K562 (cell line): ENCODE measurements at regions not wholly inside any gene's neighbourhood (a gene's known extent, or its start where the extent isn't known, plus 50 kb on each side); places are given as distances from the start of the nearest gene placed in this dataset.

ENCODE experiments used
- ATAC-seq: fragments of 200-7000 bp; cut with Tn5 transposase; 3 replicates; pipeline ENCODE4 v1.9.1; 2020; ENCODE audit warnings: moderate library complexity
- BruUV-seq: library from RNA; stranded (reverse); fragments of 400-500 nt; replicated peaks from 2 replicates; lab custom pipeline; 2021; lab: Mats Ljungman, UMichigan
- CTCF ChIA-PET: fragments of 300-600 bp; formaldehyde crosslinking; extraction: SDS; loops from one replicate; lab custom pipeline; 2021; ENCODE audit warnings: low intra/inter-chr PET ratio; lab: Yijun Ruan, JAX
- POLR2A ChIA-PET: fragments of 300-600, 350-650 bp; sonication (Branson Sonifier 250); formaldehyde crosslinking; extraction: SDS; loops from one replicate; lab custom pipeline; 2021; ENCODE audit warnings: antibody characterized with exemption, inconsistent platforms; lab: Yijun Ruan, JAX
- DNase-seq, 4 experiments: peaks; one replicate each; pipeline versions ENCODE4 v3.0.0 to v3.0.0-alpha.2; 2011 to 2018; ENCODE audit warnings: low spot score in 3 of 4, mixed read lengths in 3 of 4; ENCODE audit errors: extremely low read depth in 1 of 4
- FAIRE-seq: peaks from 2 replicates; lab custom pipeline; 2011; peaks lifted over from hg19 to GRCh38; lab: Jason Lieb, UNC
- H2AFZ ChIP-seq: 2 replicates; pipeline ENCODE4 v1.6.0; 2011; ENCODE audit warnings: low read depth, low read length, control low read depth, inconsistent platforms
- H3K27ac ChIP-seq: fragments of 200-600 bp; 3 replicates; pipeline ENCODE4 v1.8.0; 2011; ENCODE audit warnings: low read depth, mild to moderate bottlenecking, control low read depth, inconsistent platforms, low read length, moderate library complexity, mixed read lengths; ENCODE audit errors: extremely low read depth
- H3K27me3 ChIP-seq, 2 experiments: fragments of 300-600 bp in 1 of 2; 2 replicates in 1 of 2; 3 replicates in 1 of 2; pipeline versions ENCODE4 v1.6.0 to v1.8.0; 2011; ENCODE audit warnings: inconsistent platforms in 2 of 2, low read length in 2 of 2, mild to moderate bottlenecking in 1 of 2, mixed read lengths in 1 of 2, moderate library complexity in 1 of 2; ENCODE audit not compliant: control insufficient read depth in 2 of 2, insufficient read depth in 2 of 2
- H3K36me3 ChIP-seq: fragments of 300-600 bp; 3 replicates; pipeline ENCODE4 v1.8.0; 2011; ENCODE audit warnings: mild to moderate bottlenecking, low read length, inconsistent platforms; ENCODE audit not compliant: control insufficient read depth, insufficient read depth
- H3K4me1 ChIP-seq, 2 experiments: fragments of 200-600 bp in 1 of 2; replicated peaks in 1 of 2; 2 replicates in 1 of 2; 3 replicates in 1 of 2; pipeline versions ENCODE4 v1.5.1 to v1.8.0; 2011; ENCODE audit warnings: inconsistent platforms in 2 of 2, low read length in 2 of 2, mild to moderate bottlenecking in 1 of 2, mixed read lengths in 1 of 2, moderate library complexity in 1 of 2; ENCODE audit not compliant: control insufficient read depth in 2 of 2, insufficient read depth in 2 of 2
- H3K4me2 ChIP-seq: 2 replicates; pipeline ENCODE4 v1.6.1; 2011; ENCODE audit warnings: low read length, control low read depth, inconsistent platforms, mixed read lengths; ENCODE audit not compliant: insufficient read depth
- H3K4me3 ChIP-seq: fragments of 200-600 bp; sonication (generic), shearing (Covaris generic); 2 replicates; pipeline ENCODE4 v1.5.1; 2016; ENCODE audit warnings: control low read depth, inconsistent platforms
- H3K79me2 ChIP-seq: fragments of 200-600 bp; 3 replicates; pipeline ENCODE4 v1.8.0; 2011; ENCODE audit warnings: low read length, inconsistent platforms; ENCODE audit not compliant: control insufficient read depth, insufficient read depth
- H3K9ac ChIP-seq, 2 experiments: 2 replicates each; pipeline versions ENCODE4 v1.6.0 to v1.6.1; 2011; ENCODE audit warnings: low read depth in 2 of 2, low read length in 2 of 2, control low read depth in 1 of 2, inconsistent platforms in 1 of 2, mild to moderate bottlenecking in 1 of 2, mixed read lengths in 1 of 2; ENCODE audit not compliant: insufficient read depth in 1 of 2
- H3K9me1 ChIP-seq: one replicate; pipeline ENCODE4 v1.6.0; 2011; ENCODE audit warnings: inconsistent platforms, mild to moderate bottlenecking, low read length, moderate library complexity; ENCODE audit not compliant: control insufficient read depth, insufficient read depth
- H3K9me3 ChIP-seq: replicated peaks from 2 replicates; pipeline ENCODE4 v1.5.1; 2011; ENCODE audit warnings: low read depth, low read length, inconsistent platforms; ENCODE audit not compliant: control insufficient read depth, insufficient read depth
- H4K20me1 ChIP-seq: replicated peaks from 2 replicates; pipeline ENCODE4 v1.6.1; 2011; ENCODE audit warnings: low read length, inconsistent platforms, mixed read lengths; ENCODE audit not compliant: control insufficient read depth, insufficient read depth
- BCL6 ChIP-seq: fragments of 250-450 bp; sonication (Bioruptor Pico); IDR thresholded peaks from 2 replicates; pipeline ENCODE4 v1.4.0; 2020
- CC2D1A ChIP-seq: fragments of 450-650 bp; IDR thresholded peaks from 2 replicates; pipeline ENCODE4 v1.6.1; 2017; ENCODE audit warnings: mild to moderate bottlenecking
- DNMT1 ChIP-seq: fragments of 450-650 bp; IDR thresholded peaks from 2 replicates; pipeline ENCODE4 v1.6.1; 2016; ENCODE audit warnings: antibody characterized with exemption, mild to moderate bottlenecking
- ELF4 ChIP-seq: fragments of 450-650 bp; formaldehyde crosslinking; IDR thresholded peaks from 2 replicates; pipeline ENCODE4 v1.4.0; 2022; ENCODE audit warnings: missing genetic modification characterization
- ILF3 ChIP-seq: fragments of 450-650 bp; IDR thresholded peaks from 2 replicates; pipeline ENCODE4 v1.6.1; 2018; ENCODE audit warnings: antibody characterized with exemption, mild to moderate bottlenecking, moderate library complexity, borderline replicate concordance
- KHSRP ChIP-seq: fragments of 450-650 bp; IDR thresholded peaks from 2 replicates; pipeline ENCODE4 v1.6.1; 2017
- L3MBTL2 ChIP-seq: fragments of 450-650 bp; IDR thresholded peaks from 2 replicates; pipeline ENCODE4 v1.6.1; 2016; ENCODE audit warnings: mild to moderate bottlenecking, moderate library complexity
- MTA1 ChIP-seq: fragments of 450-650 bp; IDR thresholded peaks from 2 replicates; pipeline ENCODE4 v1.6.1; 2017; ENCODE audit warnings: borderline replicate concordance
- NEUROD1 ChIP-seq: fragments of 150-350 bp; IDR thresholded peaks from 2 replicates; pipeline ENCODE4 v1.6.1; 2014; ENCODE audit warnings: borderline replicate concordance, low read length, low read depth; ENCODE audit not compliant: partially characterized antibody
- NR4A1 ChIP-seq, 2 experiments: fragments of 250-450 bp in 1 of 2; fragments of 450-650 bp in 1 of 2; sonication (Bioruptor Pico) in 1 of 2; IDR thresholded peaks; 2 replicates each; pipeline versions ENCODE4 v1.4.0 to v1.6.1; 2016 to 2020; ENCODE audit warnings: mild to moderate bottlenecking in 2 of 2, missing compliant biosample characterization in 1 of 2, missing genetic modification characterization in 1 of 2, moderate library complexity in 1 of 2
- POLR2A ChIP-seq: fragments of 450-650 bp; conservative IDR thresholded peaks from 2 replicates; pipeline ENCODE4 v1.6.1; 2016
- PURB ChIP-seq: sonication (generic); formaldehyde crosslinking; IDR thresholded peaks from 2 replicates; pipeline ENCODE4 v1.9.0; 2021; ENCODE audit warnings: low read depth, mild to moderate bottlenecking, missing genetic modification reagents
- RBM25 ChIP-seq: fragments of 200-400 bp; formaldehyde crosslinking; IDR thresholded peaks from 2 replicates; pipeline ENCODE4 v1.6.1; 2018; ENCODE audit warnings: low read length, low read depth, moderate library complexity; ENCODE audit not compliant: severe bottlenecking
- RCOR1 ChIP-seq, 2 experiments: IDR thresholded peaks; 2 replicates each; pipeline ENCODE4 v1.6.1; 2012; ENCODE audit warnings: low read depth in 2 of 2, low read length in 2 of 2, borderline replicate concordance in 1 of 2, improper control_type of control experiment in 1 of 2
- SAFB ChIP-seq: fragments of 200-400 bp; formaldehyde crosslinking; IDR thresholded peaks from 2 replicates; pipeline ENCODE4 v1.6.1; 2017; ENCODE audit warnings: low read depth, low read length, borderline replicate concordance
- SOX6 ChIP-seq: fragments of 450-650 bp; IDR thresholded peaks from 2 replicates; pipeline ENCODE4 v1.6.1; 2014; ENCODE audit warnings: mild to moderate bottlenecking
- STAG1 ChIP-seq: sonication (generic); formaldehyde crosslinking; IDR thresholded peaks from 2 replicates; pipeline ENCODE4 v1.5.0; 2020; ENCODE audit warnings: missing genetic modification reagents, borderline replicate concordance
- TCFL5 ChIP-seq: fragments of 250-450 bp; sonication (Bioruptor Pico); conservative IDR thresholded peaks from 2 replicates; pipeline ENCODE4 v1.6.1; 2021; ENCODE audit warnings: mild to moderate bottlenecking, moderate library complexity, matching md5 sums
- ZNF232 ChIP-seq: sonication (generic); formaldehyde crosslinking; IDR thresholded peaks from 2 replicates; pipeline ENCODE4 v1.8.0; 2022; ENCODE audit warnings: mild to moderate bottlenecking, missing genetic modification reagents
- ZNF785 ChIP-seq: fragments of 250-450 bp; sonication (Bioruptor Pico); IDR thresholded peaks from 2 replicates; pipeline ENCODE4 v1.4.0; 2020; ENCODE audit warnings: mild to moderate bottlenecking
- ZNF79 ChIP-seq: fragments of 250-450 bp; sonication (Bioruptor Pico); IDR thresholded peaks from 2 replicates; pipeline ENCODE4 v1.4.0; 2020; ENCODE audit warnings: low read depth, mild to moderate bottlenecking, moderate library complexity
- WGBS: fragments of 100-300 bp; shearing (Covaris generic); methylation state at CpG from one replicate; pipeline ENCODE4 v1.1.6; 2016; ENCODE audit warnings: low coverage, mixed read lengths; ENCODE audit not compliant: insufficient coverage; ENCODE audit errors: missing lambda C conversion rate; 5-methylcytosine and 5-hydroxymethylcytosine counted together
- in situ Hi-C: fragments of 300-500 bp; cut with MboI; formaldehyde crosslinking; loops from 4 replicates; pipeline ENCODE4 v1.15.0; 2018; ENCODE audit warnings: inconsistent platforms, mixed read lengths
- intact Hi-C: fragments of 100-400 bp; cut with micrococcal nuclease; formaldehyde crosslinking; loops from 2 replicates; pipeline ENCODE4 v1.14.2; 2022
- TF ChIP-seq, protein P1 (sequence below): fragments of 250-450 bp; sonication (Bioruptor Pico); IDR thresholded peaks from 2 replicates; pipeline ENCODE4 v1.8.0; 2021; ENCODE audit warnings: moderate library complexity, mild to moderate bottlenecking, inconsistent platforms
- TF ChIP-seq, protein P2 (sequence below): fragments of 450-650 bp; IDR thresholded peaks from 2 replicates; pipeline ENCODE4 v1.6.1; 2016; ENCODE audit warnings: low read depth, mild to moderate bottlenecking, moderate library complexity

DNA sequence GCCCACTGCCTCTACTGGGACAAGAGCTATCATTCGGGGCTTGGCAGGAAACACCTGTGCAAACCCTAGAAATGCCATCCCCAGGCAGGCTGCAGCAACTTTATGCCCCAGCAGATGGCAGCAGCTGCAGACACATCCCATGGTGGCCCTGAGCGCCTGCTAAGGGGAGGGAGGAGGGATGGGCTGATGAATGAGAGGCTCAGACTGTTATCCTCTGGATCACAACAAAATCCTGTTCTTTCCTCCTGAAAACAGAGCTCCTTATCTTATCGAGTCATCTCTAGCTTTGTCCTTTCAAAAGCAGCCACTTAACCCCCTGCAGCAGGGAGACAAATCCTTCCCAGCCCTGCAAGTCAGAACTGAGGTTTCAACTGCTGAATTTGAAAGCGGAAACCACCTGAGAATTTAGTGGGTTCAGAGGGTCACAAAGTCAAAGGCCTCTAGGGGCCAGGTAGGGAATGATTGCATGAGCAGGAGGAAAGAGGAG lies 90.6 kb upstream of the PROK2 start:
- DNase-seq (peak; percentile 61 to 70 (median 64)), ATAC-seq (peak; percentile 96), FAIRE-seq (peak; percentile 88)
- Histone ChIP-seq H3K4me2 (no peak overlapping the region), H3K79me2 (no peaks in the 10 kb centered on the region), H3K4me3 (no peak overlapping the region), H3K9me1 (no peaks in the 10 kb centered on the region), H3K27ac (no peak overlapping the region), H3K9ac (no peak overlapping the region), H3K27me3 (peaks cover 0 to 2% of the 10 kb centered on the region in 2 experiments; a peak in 1 of 5 replicates), H2AFZ (no peak overlapping the region), H3K4me1 (no peaks in the 10 kb centered on the region), H4K20me1 (no peaks in the 10 kb centered on the region), H3K36me3 (no peaks in the 10 kb centered on the region), H3K9me3 (no peaks in the 10 kb centered on the region)
- in situ Hi-C loops, result loop anchor here (10.0 kb wide), 1 partner anchor 219 kb away; no protein-coding TSS in a partner anchor
- intact Hi-C loops, result loop anchor here (1.0 to 10.0 kb wide), 5 partner anchors 57 to 939 kb away; no protein-coding TSS in a partner anchor
- POLR2A ChIA-PET, result interaction anchor here (0.7 kb wide), 1 partner anchor 129 kb away, joined by 3 read pairs; no protein-coding TSS in a partner anchor
- 19% methylated on average over 4 of the region's 4 CpGs for WGBS
- CTCF ChIA-PET, result interaction anchor here (0.6 to 0.9 kb wide), 5 partner anchors 15 to 1059 kb away, joined by 3 to 4 read pairs (median 3); no protein-coding TSS in a partner anchor
- no TSS peak for BruUV-seq
- TF ChIP-seq SAFB, result no peak
- TF ChIP-seq MTA1, result peak; percentile 18; the same call in 1 of the 2 replicates
- peak; percentile 90; the same call in 1 of the 2 replicates for TF ChIP-seq STAG1
- TF ChIP-seq L3MBTL2, result 0 out of 2 replicates have a peak, but pooled peaks have one; percentile 11
- TF ChIP-seq, protein P1, sequence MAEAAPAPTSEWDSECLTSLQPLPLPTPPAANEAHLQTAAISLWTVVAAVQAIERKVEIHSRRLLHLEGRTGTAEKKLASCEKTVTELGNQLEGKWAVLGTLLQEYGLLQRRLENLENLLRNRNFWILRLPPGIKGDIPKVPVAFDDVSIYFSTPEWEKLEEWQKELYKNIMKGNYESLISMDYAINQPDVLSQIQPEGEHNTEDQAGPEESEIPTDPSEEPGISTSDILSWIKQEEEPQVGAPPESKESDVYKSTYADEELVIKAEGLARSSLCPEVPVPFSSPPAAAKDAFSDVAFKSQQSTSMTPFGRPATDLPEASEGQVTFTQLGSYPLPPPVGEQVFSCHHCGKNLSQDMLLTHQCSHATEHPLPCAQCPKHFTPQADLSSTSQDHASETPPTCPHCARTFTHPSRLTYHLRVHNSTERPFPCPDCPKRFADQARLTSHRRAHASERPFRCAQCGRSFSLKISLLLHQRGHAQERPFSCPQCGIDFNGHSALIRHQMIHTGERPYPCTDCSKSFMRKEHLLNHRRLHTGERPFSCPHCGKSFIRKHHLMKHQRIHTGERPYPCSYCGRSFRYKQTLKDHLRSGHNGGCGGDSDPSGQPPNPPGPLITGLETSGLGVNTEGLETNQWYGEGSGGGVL (CRISPR knock-in tag), result no peak
- no peak for TF ChIP-seq NR4A1 (CRISPR knock-in tag; IDR thresholded peaks at IDR 0.05)
- no peak for TF ChIP-seq NR4A1 (tag; IDR thresholded peaks at IDR 0.05)
- TF ChIP-seq ZNF232, result no peak
- TF ChIP-seq BCL6 (CRISPR knock-in tag), result no peak
- TF ChIP-seq SOX6, result peak; percentile 88
- TF ChIP-seq ZNF785, result no peak
- TF ChIP-seq PURB (CRISPR knock-in tag), result no peak
- no peak for TF ChIP-seq TCFL5 (CRISPR knock-in tag)
- TF ChIP-seq, protein P2, sequence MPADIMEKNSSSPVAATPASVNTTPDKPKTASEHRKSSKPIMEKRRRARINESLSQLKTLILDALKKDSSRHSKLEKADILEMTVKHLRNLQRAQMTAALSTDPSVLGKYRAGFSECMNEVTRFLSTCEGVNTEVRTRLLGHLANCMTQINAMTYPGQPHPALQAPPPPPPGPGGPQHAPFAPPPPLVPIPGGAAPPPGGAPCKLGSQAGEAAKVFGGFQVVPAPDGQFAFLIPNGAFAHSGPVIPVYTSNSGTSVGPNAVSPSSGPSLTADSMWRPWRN, result no peak
- TF ChIP-seq NEUROD1, result no peak
- no peak for TF ChIP-seq DNMT1
- no peak for TF ChIP-seq ILF3
- no peak for TF ChIP-seq KHSRP
- TF ChIP-seq POLR2A, result no peak
- no peak for TF ChIP-seq RBM25
- TF ChIP-seq ZNF79 (CRISPR knock-in tag), result 0 out of 2 replicates have a peak, but pooled peaks have one; percentile 9
- TF ChIP-seq ELF4 (CRISPR knock-in tag), result no peak
- TF ChIP-seq CC2D1A, result 0 out of 2 replicates have a peak, but pooled peaks have one; percentile 38
- TF ChIP-seq RCOR1 (IDR thresholded peaks at IDR 0.05; ENCODE audit: borderline replicate concordance in 1 of 2, low read depth in 2 of 2, low read length in 2 of 2), result peak in 1 of 2 experiments; percentile 81; a peak in 2 of 4 replicates
